A673 (cell line): ENCODE measurements at regions not wholly inside any gene's neighbourhood (a gene's known extent, or its start where the extent isn't known, plus 50 kb on each side); places are given as distances from the start of the nearest gene placed in this dataset.

Experiments
- BruUV-seq: library from RNA; stranded (reverse); fragments of 400-500 nt; replicated peaks from 2 replicates; lab custom pipeline; 2021; lab: Mats Ljungman, UMichigan
- CTCF ChIA-PET: fragments of 300-600 bp; sonication (Branson Sonifier 250); formaldehyde crosslinking; loops from one replicate; lab custom pipeline; 2022; ENCODE audit warnings: antibody characterized with exemption; lab: Charles Lee
- POLR2A ChIA-PET: fragments of 300-600 bp; sonication (Branson Sonifier 250); formaldehyde crosslinking; loops from one replicate; lab custom pipeline; 2022; ENCODE audit warnings: antibody characterized with exemption; ENCODE audit not compliant: low non-redundant PET; lab: Charles Lee
- DNase-seq: peaks from one replicate; pipeline ENCODE4 v3.0.0-alpha.2; 2015; ENCODE audit warnings: low spot score
- H3K27ac ChIP-seq: fragments of 200-600 bp; sonication (generic); 2 replicates; pipeline ENCODE4 v1.5.1; 2016; ENCODE audit warnings: mixed run types, low read depth, mild to moderate bottlenecking, mixed read lengths, antibody characterized with exemption, low read length; ENCODE audit not compliant: poor library complexity, severe bottlenecking
- H3K27me3 ChIP-seq: fragments of 200-600 bp; sonication (generic); replicated peaks from 2 replicates; pipeline ENCODE4 v1.6.1; 2017; ENCODE audit warnings: mixed run types, low read depth, mild to moderate bottlenecking, mixed read lengths, antibody characterized with exemption, low read length; ENCODE audit not compliant: insufficient read depth, poor library complexity
- H3K36me3 ChIP-seq: fragments of 200-600 bp; sonication (generic); 2 replicates; pipeline ENCODE4 v1.6.1; 2016; ENCODE audit warnings: mixed run types, mild to moderate bottlenecking, mixed read lengths, antibody characterized with exemption, low read length; ENCODE audit not compliant: insufficient read depth, poor library complexity, severe bottlenecking
- H3K4me1 ChIP-seq: fragments of 200-600 bp; sonication (generic); 2 replicates; pipeline ENCODE4 v1.6.1; 2017; ENCODE audit warnings: mixed run types, mild to moderate bottlenecking, mixed read lengths, antibody characterized with exemption, low read length; ENCODE audit not compliant: insufficient read depth, poor library complexity, severe bottlenecking
- H3K4me3 ChIP-seq: fragments of 200-600 bp; sonication (generic); 2 replicates; pipeline ENCODE4 v1.5.1; 2016; ENCODE audit warnings: low read depth, mixed run types, mild to moderate bottlenecking, mixed read lengths, low read length; ENCODE audit not compliant: poor library complexity, severe bottlenecking
- H3K9me3 ChIP-seq: fragments of 200-600 bp; sonication (generic); 2 replicates; pipeline ENCODE4 v1.6.1; 2016; ENCODE audit warnings: mixed run types, low read depth, mild to moderate bottlenecking, mixed read lengths, antibody characterized with exemption, low read length; ENCODE audit not compliant: poor library complexity, severe bottlenecking
- EZH2 ChIP-seq: fragments of 200-600 bp; sonication (generic); IDR thresholded peaks from 2 replicates; pipeline ENCODE4 v1.6.1; 2017; ENCODE audit warnings: borderline replicate concordance, low read depth, mild to moderate bottlenecking, mixed read lengths, antibody characterized with exemption, low read length; ENCODE audit not compliant: poor library complexity, severe bottlenecking
- intact Hi-C: fragments of 100-400 bp; cut with micrococcal nuclease; formaldehyde crosslinking; loops from one replicate; pipeline ENCODE4 v1.10.0; 2022; ENCODE audit not compliant: unreplicated experiment
- TF ChIP-seq, protein P1 (sequence below): fragments of 300-800, 200-600 bp; sonication (generic); conservative IDR thresholded peaks from 2 replicates; pipeline ENCODE4 v1.5.1; 2017; ENCODE audit warnings: low read depth, mild to moderate bottlenecking, antibody characterized with exemption, low read length, moderate library complexity, mixed read lengths

DNA sequence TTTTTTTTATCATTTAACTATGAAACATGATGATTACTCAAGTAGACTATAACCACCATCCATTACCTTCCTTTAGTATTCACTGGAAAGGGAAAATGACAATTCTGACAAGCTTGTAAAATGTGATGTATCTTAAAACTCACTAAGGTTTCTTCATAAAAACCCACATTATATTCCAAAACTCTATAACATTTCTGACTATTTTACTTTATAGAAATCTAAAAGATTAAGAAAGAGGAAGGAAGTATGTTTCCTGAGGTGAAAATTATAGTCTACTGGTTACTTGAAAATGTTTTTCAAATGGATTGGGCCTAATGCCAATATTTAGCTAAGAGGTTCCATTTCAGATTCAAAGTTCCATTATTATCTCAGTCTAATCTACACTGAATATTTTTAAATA is 1982.2 kb upstream of the C9orf72 start:
- Histone ChIP-seq H3K4me3 (no peak overlapping the region), H3K27ac (peak overlapping the region; percentile 81), H3K9me3 (peaks cover 29% of the 10 kb centered on the region), H3K4me1 (peaks cover 20% of the 10 kb centered on the region), H3K27me3 (no peaks in the 10 kb centered on the region), H3K36me3 (peaks cover 2% of the 10 kb centered on the region)
- ChIA-PET CTCF (no interaction called here), POLR2A (interaction anchor here (0.5 to 0.7 kb wide), 2 partner anchors 622 to 1820 kb away, joined by 3 read pairs; no protein-coding TSS in a partner anchor)
- intact Hi-C loops: loop anchor here (2.0 to 5.0 kb wide), 4 partner anchors 15 to 533 kb away; partner anchors contain the start of gene LINGO2
- no peak for TF ChIP-seq EZH2
- TF ChIP-seq, protein P1, sequence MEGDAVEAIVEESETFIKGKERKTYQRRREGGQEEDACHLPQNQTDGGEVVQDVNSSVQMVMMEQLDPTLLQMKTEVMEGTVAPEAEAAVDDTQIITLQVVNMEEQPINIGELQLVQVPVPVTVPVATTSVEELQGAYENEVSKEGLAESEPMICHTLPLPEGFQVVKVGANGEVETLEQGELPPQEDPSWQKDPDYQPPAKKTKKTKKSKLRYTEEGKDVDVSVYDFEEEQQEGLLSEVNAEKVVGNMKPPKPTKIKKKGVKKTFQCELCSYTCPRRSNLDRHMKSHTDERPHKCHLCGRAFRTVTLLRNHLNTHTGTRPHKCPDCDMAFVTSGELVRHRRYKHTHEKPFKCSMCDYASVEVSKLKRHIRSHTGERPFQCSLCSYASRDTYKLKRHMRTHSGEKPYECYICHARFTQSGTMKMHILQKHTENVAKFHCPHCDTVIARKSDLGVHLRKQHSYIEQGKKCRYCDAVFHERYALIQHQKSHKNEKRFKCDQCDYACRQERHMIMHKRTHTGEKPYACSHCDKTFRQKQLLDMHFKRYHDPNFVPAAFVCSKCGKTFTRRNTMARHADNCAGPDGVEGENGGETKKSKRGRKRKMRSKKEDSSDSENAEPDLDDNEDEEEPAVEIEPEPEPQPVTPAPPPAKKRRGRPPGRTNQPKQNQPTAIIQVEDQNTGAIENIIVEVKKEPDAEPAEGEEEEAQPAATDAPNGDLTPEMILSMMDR: no peak
- BruUV-seq: no TSS peak
- DNase-seq: peak; percentile 92

DNA sequence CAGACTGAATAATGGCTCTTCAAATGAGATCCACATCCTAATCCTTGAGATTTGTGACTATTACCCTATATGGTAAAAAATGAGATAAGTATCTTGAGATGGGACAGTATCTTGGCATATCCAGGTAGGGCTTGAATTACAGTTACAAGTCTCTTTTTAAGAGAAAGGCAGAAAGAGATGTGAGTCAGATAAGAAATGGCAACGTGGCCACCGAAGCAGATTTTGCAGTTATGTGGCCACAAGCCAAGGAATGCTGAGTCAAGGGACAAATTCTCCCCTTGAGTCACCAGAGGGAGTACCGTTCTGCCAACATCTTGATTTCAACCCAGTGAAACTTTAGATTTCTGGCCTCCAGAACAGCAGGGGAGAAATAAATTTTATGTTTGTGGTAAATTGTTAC is 1983.0 kb upstream of the C9orf72 start:
- peaks cover 20% of the 10 kb centered on the region for H3K4me1 ChIP-seq
- H3K4me3 ChIP-seq: no peak overlapping the region
- ChIA-PET CTCF (no interaction called here), POLR2A (interaction anchor here (0.5 kb wide), 1 partner anchor 1820 kb away, joined by 3 read pairs; no protein-coding TSS in a partner anchor)
- no TSS peak for BruUV-seq
- TF ChIP-seq, protein P1: no peak
- TF ChIP-seq EZH2: no peak
- peaks cover 2% of the 10 kb centered on the region for H3K36me3 ChIP-seq
- peak overlapping the region; percentile 81 for H3K27ac ChIP-seq
- no peaks in the 10 kb centered on the region for H3K27me3 ChIP-seq
- intact Hi-C loops: loop anchor here (2.0 to 5.0 kb wide), 4 partner anchors 68 to 534 kb away; partner anchors contain the start of gene LINGO2
- peaks cover 29% of the 10 kb centered on the region for H3K9me3 ChIP-seq
- DNase-seq: peak; percentile 94

DNA sequence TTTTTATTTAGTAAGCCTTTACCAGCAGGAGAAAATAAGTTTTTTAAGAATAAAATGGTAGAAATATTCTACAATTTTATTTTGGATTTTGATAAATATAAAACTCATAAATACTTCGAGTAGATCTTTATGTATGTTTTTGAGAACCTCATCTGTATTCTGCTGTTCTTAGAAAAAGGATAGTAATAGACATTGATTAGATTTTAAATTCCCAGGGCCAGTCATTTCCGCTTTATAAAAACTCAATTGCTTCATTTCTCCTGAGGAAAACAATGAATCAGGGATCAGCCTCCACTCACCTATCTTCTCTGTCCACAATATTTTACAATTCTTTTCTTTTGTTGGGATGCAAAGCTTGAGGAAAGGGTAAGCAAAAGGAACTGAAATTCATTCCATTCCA is 1983.5 kb upstream of the C9orf72 start:
- peaks cover 20% of the 10 kb centered on the region for H3K4me1 ChIP-seq
- BruUV-seq: no TSS peak
- DNase-seq: peak; percentile 56
- no peaks in the 10 kb centered on the region for H3K27me3 ChIP-seq
- CTCF ChIA-PET: no interaction called here
- POLR2A ChIA-PET: no interaction called here
- peaks cover 25% of the 10 kb centered on the region for H3K9me3 ChIP-seq
- peak overlapping the region; percentile 81 for H3K27ac ChIP-seq
- H3K36me3 ChIP-seq: peaks cover 2% of the 10 kb centered on the region
- H3K4me3 ChIP-seq: no peak overlapping the region
- TF ChIP-seq, protein P1: no peak
- no peak for TF ChIP-seq EZH2
- intact Hi-C loops: loop anchor here (2.0 to 5.0 kb wide), 4 partner anchors 68 to 534 kb away; partner anchors contain the start of gene LINGO2
